GM12878 (cell line): ENCODE measurements at regions not wholly inside any gene's neighbourhood (a gene's known extent, or its start where the extent isn't known, plus 50 kb on each side); places are given as distances from the start of the nearest gene placed in this dataset.

Experiments
- ATAC-seq: fragments of 200-7000 bp; cut with Tn5 transposase; 3 replicates; pipeline ENCODE4 v1.9.1; 2020; ENCODE audit warnings: mild to moderate bottlenecking, moderate library complexity
- BruUV-seq: library from RNA; stranded (reverse); fragments of 400-500 nt; replicated peaks from 2 replicates; lab custom pipeline; 2021; lab: Mats Ljungman, UMichigan
- CTCF ChIA-PET: fragments of 300-600 bp; sonication (Branson Sonifier 250); formaldehyde crosslinking; extraction: SDS; loops from one replicate; lab custom pipeline; 2021; ENCODE audit warnings: inconsistent platforms; lab: Yijun Ruan, JAX
- POLR2A ChIA-PET: fragments of 350-600 bp; formaldehyde crosslinking; extraction: SDS; loops from one replicate; lab custom pipeline; 2021; ENCODE audit warnings: inconsistent platforms; lab: Charles Lee
- RAD21 ChIA-PET: fragments of 300-600 bp; sonication (Branson Sonifier 250); formaldehyde crosslinking; loops from one replicate; lab custom pipeline; 2023; ENCODE audit warnings: antibody characterized with exemption; ENCODE audit not compliant: unreplicated experiment; lab: Charles Lee
- SMC1A ChIA-PET: fragments of 300-600 bp; sonication (Branson Sonifier 250); formaldehyde crosslinking; loops from one replicate; lab custom pipeline; 2023; ENCODE audit not compliant: unreplicated experiment, uncharacterized antibody; lab: Charles Lee
- DNase-seq: peaks from one replicate; pipeline ENCODE4 v3.0.0-alpha.2; 2011; ENCODE audit warnings: low read depth, low spot score
- FAIRE-seq: peaks from 3 replicates; lab custom pipeline; 2011; peaks lifted over from hg19 to GRCh38; lab: Jason Lieb, UNC
- H2AFZ ChIP-seq: 2 replicates; pipeline ENCODE4 v1.6.0; 2011; ENCODE audit warnings: low read depth, low read length, control low read depth; ENCODE audit not compliant: control insufficient read depth
- H3K27ac ChIP-seq: 2 replicates; pipeline ENCODE4 v1.5.1; 2011; ENCODE audit warnings: control low read depth; ENCODE audit not compliant: control insufficient read depth, insufficient read depth
- H3K27me3 ChIP-seq, 2 experiments: replicated peaks in 1 of 2; 2 replicates each; pipeline versions ENCODE4 v1.6.0 to v1.6.1; 2011; ENCODE audit warnings: low read length in 1 of 2; ENCODE audit not compliant: control insufficient read depth in 2 of 2, insufficient read depth in 2 of 2
- H3K36me3 ChIP-seq, 2 experiments: 2 replicates each; pipeline ENCODE4 v1.5.1; 2011; ENCODE audit warnings: low read length in 1 of 2; ENCODE audit not compliant: control insufficient read depth in 2 of 2, insufficient read depth in 2 of 2
- H3K4me1 ChIP-seq: 2 replicates; pipeline ENCODE4 v1.6.1; 2011; ENCODE audit warnings: mild to moderate bottlenecking, low read length, moderate library complexity, mixed read lengths; ENCODE audit not compliant: control insufficient read depth, insufficient read depth
- H3K4me2 ChIP-seq: 2 replicates; pipeline ENCODE4 v1.6.0; 2011; ENCODE audit warnings: control low read depth; ENCODE audit not compliant: control insufficient read depth, insufficient read depth
- H3K4me3 ChIP-seq: fragments of 200-600 bp; sonication (generic); 2 replicates; pipeline ENCODE4 v1.5.1; 2016
- H3K79me2 ChIP-seq: 2 replicates; pipeline ENCODE4 v1.6.0; 2011; ENCODE audit warnings: low read length; ENCODE audit not compliant: control insufficient read depth, insufficient read depth
- H3K9ac ChIP-seq: 2 replicates; pipeline ENCODE4 v1.8.0; 2011; ENCODE audit warnings: low read length, control low read depth, mixed read lengths; ENCODE audit not compliant: control insufficient read depth, insufficient read depth
- H3K9me3 ChIP-seq: replicated peaks from 3 replicates; pipeline ENCODE4 v1.5.1; 2011; ENCODE audit warnings: mild to moderate bottlenecking, low read length; ENCODE audit not compliant: control insufficient read depth, insufficient read depth
- H4K20me1 ChIP-seq: 2 replicates; pipeline ENCODE4 v1.6.0; 2011; ENCODE audit not compliant: control insufficient read depth, insufficient read depth
- BMI1 ChIP-seq: fragments of 450-650 bp; IDR thresholded peaks from 2 replicates; pipeline ENCODE4 v1.6.1; 2016; ENCODE audit warnings: mild to moderate bottlenecking, moderate library complexity, borderline replicate concordance
- JUNB ChIP-seq: IDR thresholded peaks from 2 replicates; pipeline ENCODE4 v1.6.1; 2016; ENCODE audit warnings: antibody characterized with exemption, mild to moderate bottlenecking
- MTA2 ChIP-seq: fragments of 450-650 bp; IDR thresholded peaks from 2 replicates; pipeline ENCODE4 v1.6.1; 2016; ENCODE audit warnings: low read depth, mild to moderate bottlenecking, moderate library complexity
- PML ChIP-seq: IDR thresholded peaks from 2 replicates; pipeline ENCODE4 v1.6.1; 2012; ENCODE audit warnings: low read length, inconsistent platforms
- SIN3A ChIP-seq: IDR thresholded peaks from 2 replicates; pipeline ENCODE4 v1.6.1; 2012; ENCODE audit warnings: low read depth, low read length, improper control_type of control experiment
- TBL1XR1 ChIP-seq: IDR thresholded peaks from 2 replicates; pipeline ENCODE4 v1.6.1; 2012; ENCODE audit warnings: low read depth, low read length, improper control_type of control experiment
- TCF7 ChIP-seq: IDR thresholded peaks from 2 replicates; pipeline ENCODE4 v1.6.1; 2014; ENCODE audit warnings: antibody characterized with exemption, borderline replicate concordance
- YY1 ChIP-seq: IDR thresholded peaks from 2 replicates; pipeline ENCODE4 v1.6.1; 2011; ENCODE audit warnings: low read depth, mild to moderate bottlenecking, low read length
- ZNF207 ChIP-seq: fragments of 450-650 bp; IDR thresholded peaks from 2 replicates; pipeline ENCODE4 v1.6.1; 2014; ENCODE audit warnings: antibody characterized with exemption, mild to moderate bottlenecking, borderline replicate concordance
- ZNF24 ChIP-seq: fragments of 450-650 bp; IDR thresholded peaks from 2 replicates; pipeline ENCODE4 v1.6.1; 2017; ENCODE audit warnings: antibody characterized with exemption, mild to moderate bottlenecking
- WGBS: methylation state at CpG from one replicate; pipeline ENCODE4 v1.1.6; 2016; ENCODE audit warnings: low lambda C conversion rate; ENCODE audit not compliant: insufficient replicate concordance, insufficient coverage; ENCODE audit errors: missing lambda C conversion rate; 5-methylcytosine and 5-hydroxymethylcytosine counted together
- in situ Hi-C: fragments of 300-500 bp; cut with MboI; formaldehyde crosslinking; loops from 9 replicates; pipeline ENCODE4 v1.14.3; 2018; ENCODE audit warnings: mixed read lengths
- intact Hi-C: fragments of 100-400 bp; cut with micrococcal nuclease; formaldehyde crosslinking; loops from one replicate; pipeline ENCODE4 v1.14.2; 2022; ENCODE audit not compliant: unreplicated experiment
- TF ChIP-seq, protein P1 (sequence below): IDR thresholded peaks from 2 replicates; pipeline ENCODE4 v1.6.1; 2012; ENCODE audit warnings: improper control_type of control experiment, low read depth, low read length; ENCODE audit not compliant: insufficient replicate concordance
- TF ChIP-seq, protein P2 (sequence below): fragments of 450-650 bp; IDR thresholded peaks from 2 replicates; pipeline ENCODE4 v1.6.1; 2018; ENCODE audit warnings: borderline replicate concordance, mild to moderate bottlenecking; ENCODE audit not compliant: partially characterized antibody
- TF ChIP-seq, protein P3 (sequence below): IDR thresholded peaks from 2 replicates; pipeline ENCODE4 v1.6.1; 2012; ENCODE audit warnings: low read depth, low read length, improper control_type of control experiment

DNA sequence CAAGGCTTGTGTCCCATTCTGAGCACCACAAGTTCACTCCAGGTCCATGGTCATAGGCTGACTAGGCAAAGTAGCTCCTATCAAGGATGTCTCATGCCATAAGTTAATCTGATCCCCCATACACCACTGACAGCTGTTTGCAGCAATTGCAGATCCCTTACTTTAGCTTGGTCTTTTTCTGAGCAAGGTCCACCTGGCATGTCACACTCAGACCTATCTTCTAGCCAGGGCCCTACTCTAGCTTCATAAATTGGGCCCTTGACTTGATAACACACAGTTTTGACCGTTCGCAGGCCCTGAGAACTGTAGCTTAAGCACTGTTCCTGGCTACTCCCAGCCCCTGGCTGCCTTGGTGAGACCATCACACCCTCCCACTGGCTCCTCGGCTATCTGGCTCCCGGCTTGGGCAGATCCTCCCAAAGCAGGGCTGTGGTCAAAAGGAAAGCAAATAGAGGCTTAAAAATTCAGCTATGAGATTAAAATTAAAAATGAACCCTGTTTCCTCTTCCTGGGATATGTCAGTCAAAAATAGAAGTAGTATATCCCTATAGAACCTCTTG lies 427.4 kb downstream of the RAB28 start:
- in situ Hi-C loops (no loop called here), intact Hi-C loops (no loop called here)
- Histone ChIP-seq H3K9ac (no peak overlapping the region), H3K27ac (no peak overlapping the region), H3K9me3 (no peaks in the 10 kb centered on the region), H3K36me3 (no peaks in the 10 kb centered on the region), H3K4me2 (no peak overlapping the region), H3K4me1 (no peaks in the 10 kb centered on the region), H3K4me3 (no peak overlapping the region), H3K27me3 (no peaks in the 10 kb centered on the region), H4K20me1 (no peaks in the 10 kb centered on the region), H2AFZ (no peak overlapping the region), H3K79me2 (no peaks in the 10 kb centered on the region)
- ATAC-seq (no peak), FAIRE-seq (no peak), DNase-seq (no peak)
- RAD21 ChIA-PET, result no interaction called here
- POLR2A ChIA-PET, result no interaction called here
- TF ChIP-seq JUNB, result no peak
- TF ChIP-seq YY1, result no peak
- TF ChIP-seq SIN3A, result no peak
- TF ChIP-seq, protein P1, sequence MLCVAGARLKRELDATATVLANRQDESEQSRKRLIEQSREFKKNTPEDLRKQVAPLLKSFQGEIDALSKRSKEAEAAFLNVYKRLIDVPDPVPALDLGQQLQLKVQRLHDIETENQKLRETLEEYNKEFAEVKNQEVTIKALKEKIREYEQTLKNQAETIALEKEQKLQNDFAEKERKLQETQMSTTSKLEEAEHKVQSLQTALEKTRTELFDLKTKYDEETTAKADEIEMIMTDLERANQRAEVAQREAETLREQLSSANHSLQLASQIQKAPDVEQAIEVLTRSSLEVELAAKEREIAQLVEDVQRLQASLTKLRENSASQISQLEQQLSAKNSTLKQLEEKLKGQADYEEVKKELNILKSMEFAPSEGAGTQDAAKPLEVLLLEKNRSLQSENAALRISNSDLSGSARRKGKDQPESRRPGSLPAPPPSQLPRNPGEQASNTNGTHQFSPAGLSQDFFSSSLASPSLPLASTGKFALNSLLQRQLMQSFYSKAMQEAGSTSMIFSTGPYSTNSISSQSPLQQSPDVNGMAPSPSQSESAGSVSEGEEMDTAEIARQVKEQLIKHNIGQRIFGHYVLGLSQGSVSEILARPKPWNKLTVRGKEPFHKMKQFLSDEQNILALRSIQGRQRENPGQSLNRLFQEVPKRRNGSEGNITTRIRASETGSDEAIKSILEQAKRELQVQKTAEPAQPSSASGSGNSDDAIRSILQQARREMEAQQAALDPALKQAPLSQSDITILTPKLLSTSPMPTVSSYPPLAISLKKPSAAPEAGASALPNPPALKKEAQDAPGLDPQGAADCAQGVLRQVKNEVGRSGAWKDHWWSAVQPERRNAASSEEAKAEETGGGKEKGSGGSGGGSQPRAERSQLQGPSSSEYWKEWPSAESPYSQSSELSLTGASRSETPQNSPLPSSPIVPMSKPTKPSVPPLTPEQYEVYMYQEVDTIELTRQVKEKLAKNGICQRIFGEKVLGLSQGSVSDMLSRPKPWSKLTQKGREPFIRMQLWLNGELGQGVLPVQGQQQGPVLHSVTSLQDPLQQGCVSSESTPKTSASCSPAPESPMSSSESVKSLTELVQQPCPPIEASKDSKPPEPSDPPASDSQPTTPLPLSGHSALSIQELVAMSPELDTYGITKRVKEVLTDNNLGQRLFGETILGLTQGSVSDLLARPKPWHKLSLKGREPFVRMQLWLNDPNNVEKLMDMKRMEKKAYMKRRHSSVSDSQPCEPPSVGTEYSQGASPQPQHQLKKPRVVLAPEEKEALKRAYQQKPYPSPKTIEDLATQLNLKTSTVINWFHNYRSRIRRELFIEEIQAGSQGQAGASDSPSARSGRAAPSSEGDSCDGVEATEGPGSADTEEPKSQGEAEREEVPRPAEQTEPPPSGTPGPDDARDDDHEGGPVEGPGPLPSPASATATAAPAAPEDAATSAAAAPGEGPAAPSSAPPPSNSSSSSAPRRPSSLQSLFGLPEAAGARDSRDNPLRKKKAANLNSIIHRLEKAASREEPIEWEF, result no peak
- TF ChIP-seq TBL1XR1, result no peak
- TF ChIP-seq BMI1, result no peak
- TF ChIP-seq ZNF24, result no peak
- TF ChIP-seq, protein P2, sequence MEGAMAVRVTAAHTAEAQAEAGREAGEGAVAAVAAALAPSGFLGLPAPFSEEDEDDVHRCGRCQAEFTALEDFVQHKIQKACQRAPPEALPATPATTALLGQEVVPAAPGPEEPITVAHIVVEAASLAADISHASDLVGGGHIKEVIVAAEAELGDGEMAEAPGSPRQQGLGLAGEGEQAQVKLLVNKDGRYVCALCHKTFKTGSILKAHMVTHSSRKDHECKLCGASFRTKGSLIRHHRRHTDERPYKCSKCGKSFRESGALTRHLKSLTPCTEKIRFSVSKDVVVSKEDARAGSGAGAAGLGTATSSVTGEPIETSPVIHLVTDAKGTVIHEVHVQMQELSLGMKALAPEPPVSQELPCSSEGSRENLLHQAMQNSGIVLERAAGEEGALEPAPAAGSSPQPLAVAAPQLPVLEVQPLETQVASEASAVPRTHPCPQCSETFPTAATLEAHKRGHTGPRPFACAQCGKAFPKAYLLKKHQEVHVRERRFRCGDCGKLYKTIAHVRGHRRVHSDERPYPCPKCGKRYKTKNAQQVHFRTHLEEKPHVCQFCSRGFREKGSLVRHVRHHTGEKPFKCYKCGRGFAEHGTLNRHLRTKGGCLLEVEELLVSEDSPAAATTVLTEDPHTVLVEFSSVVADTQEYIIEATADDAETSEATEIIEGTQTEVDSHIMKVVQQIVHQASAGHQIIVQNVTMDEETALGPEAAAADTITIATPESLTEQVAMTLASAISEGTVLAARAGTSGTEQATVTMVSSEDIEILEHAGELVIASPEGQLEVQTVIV, result no peak
- TF ChIP-seq PML, result no peak
- TF ChIP-seq, protein P3, sequence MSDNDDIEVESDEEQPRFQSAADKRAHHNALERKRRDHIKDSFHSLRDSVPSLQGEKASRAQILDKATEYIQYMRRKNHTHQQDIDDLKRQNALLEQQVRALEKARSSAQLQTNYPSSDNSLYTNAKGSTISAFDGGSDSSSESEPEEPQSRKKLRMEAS, result no peak
- no peak for TF ChIP-seq ZNF207
- no peak for TF ChIP-seq MTA2
- TF ChIP-seq TCF7, result no peak
- WGBS, result 29% methylated on average over 4 of the region's 4 CpGs
- SMC1A ChIA-PET, result no interaction called here
- no TSS peak for BruUV-seq
- CTCF ChIA-PET, result no interaction called here
